Subcutaneous abdominal adipose tissue (tissue), 5 donors: ENCODE measurements at regions not wholly inside any gene's neighbourhood (a gene's known extent, or its start where the extent isn't known, plus 50 kb on each side); places are given as distances from the start of the nearest gene placed in this dataset.
"Not testable (repeated sequence)": the region's sequence is repeated elsewhere in the genome, so short reads cannot be mapped to it uniquely, and the experiment has no call there.

Experiments
- H3K27ac ChIP-seq: one replicate; pipeline ENCODE4 v1.7.0; 2013; ENCODE audit warnings: low read depth, mild to moderate bottlenecking, inconsistent platforms, low read length, moderate library complexity
- H3K27me3 ChIP-seq, 5 donors: one replicate each; pipeline ENCODE4 v1.7.0; 2013; ENCODE audit warnings: low read length in 5 of 5, inconsistent platforms in 1 of 5; ENCODE audit not compliant: control insufficient read depth in 5 of 5, insufficient read depth in 4 of 5
- H3K36me3 ChIP-seq, 5 donors: one replicate each; pipeline ENCODE4 v1.7.0; 2013; ENCODE audit warnings: low read length in 5 of 5; ENCODE audit not compliant: control insufficient read depth in 5 of 5, insufficient read depth in 5 of 5
- H3K4me1 ChIP-seq, 5 donors: one replicate each; pipeline ENCODE4 v1.7.0; 2013; ENCODE audit warnings: low read length in 5 of 5, mild to moderate bottlenecking in 3 of 5, moderate library complexity in 1 of 5; ENCODE audit not compliant: control insufficient read depth in 5 of 5, insufficient read depth in 5 of 5
- H3K4me3 ChIP-seq, 5 donors: one replicate each; pipeline ENCODE4 v1.7.0; 2013; ENCODE audit warnings: low read length in 5 of 5, low read depth in 1 of 5
- H3K9ac ChIP-seq, 5 donors: one replicate each; pipeline ENCODE4 v1.7.0; 2013; ENCODE audit warnings: low read length in 5 of 5, mild to moderate bottlenecking in 4 of 5, moderate library complexity in 3 of 5
- H3K9me3 ChIP-seq, 5 donors: one replicate each; pipeline ENCODE4 v1.7.0; 2013; ENCODE audit warnings: low read length in 5 of 5; ENCODE audit not compliant: control insufficient read depth in 5 of 5
- donor health status: healthy.
- donor health status: healthy.
- donor health status: healthy.
- donor health status: healthy.
- donor health status: healthy.

DNA sequence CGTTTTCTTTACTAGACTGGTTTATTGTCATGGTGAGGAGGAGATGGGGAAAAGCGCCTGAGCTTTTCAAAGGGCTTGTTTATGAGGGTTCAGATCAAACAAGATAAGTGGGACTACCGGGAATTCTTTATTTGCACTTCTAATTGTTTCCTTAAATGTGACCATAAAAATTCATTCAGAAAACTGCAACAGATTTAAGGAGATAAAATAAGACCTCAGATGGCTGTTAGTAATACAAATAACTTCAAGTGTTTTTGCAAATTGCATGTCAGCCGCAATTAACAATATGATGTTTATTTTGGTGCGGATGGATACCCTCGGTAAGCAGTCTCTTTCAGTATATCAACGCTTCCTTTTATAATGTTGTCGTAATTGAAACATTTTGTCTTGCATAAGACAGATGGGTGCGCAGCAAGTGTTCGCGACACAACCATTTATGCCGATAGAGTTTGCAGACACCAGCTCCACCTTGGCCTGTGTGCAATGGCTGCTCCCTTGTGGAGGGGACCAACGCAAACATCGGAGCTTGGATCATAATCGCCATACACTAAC lies 151.0 kb downstream of the C4orf33 start:
- no peaks in the 10 kb centered on the region for H3K27me3 ChIP-seq
- H3K27ac ChIP-seq, result no peak overlapping the region
- H3K4me3 ChIP-seq, result no peak overlapping the region
- no peaks in the 10 kb centered on the region for H3K9me3 ChIP-seq
- peaks cover 0 to 5% (median 4%) of the 10 kb centered on the region in 5 donors for H3K4me1 ChIP-seq
- H3K36me3 ChIP-seq, result no peaks in the 10 kb centered on the region
- H3K9ac ChIP-seq, result no peak overlapping the region

DNA sequence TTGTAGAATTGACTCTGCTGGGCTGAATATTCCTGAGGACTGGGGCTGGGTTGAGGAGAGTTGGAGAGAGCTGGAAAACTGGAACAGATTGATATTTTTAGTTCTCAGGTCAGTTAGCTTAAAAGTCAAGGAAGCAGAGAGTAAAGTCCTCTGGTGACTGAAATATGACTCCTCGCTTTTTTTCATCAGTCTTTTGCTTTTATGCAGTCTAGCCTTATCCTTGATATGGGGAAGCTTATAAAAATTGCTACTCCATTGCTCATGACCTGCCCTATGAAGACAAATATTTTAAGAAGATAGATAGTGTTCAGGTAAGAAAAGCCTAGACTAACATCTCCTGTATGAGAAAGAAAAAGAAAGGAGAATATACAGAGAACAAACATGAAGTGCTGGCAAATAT lies 152.7 kb downstream of the C4orf33 start:
- Histone ChIP-seq H3K27me3 (no peaks in the 10 kb centered on the region), H3K27ac (no peak overlapping the region), H3K9me3 (no peaks in the 10 kb centered on the region), H3K4me1 (no peaks in the 10 kb centered on the region), H3K36me3 (no peaks in the 10 kb centered on the region), H3K4me3 (no peak overlapping the region), H3K9ac (no peak overlapping the region)

DNA sequence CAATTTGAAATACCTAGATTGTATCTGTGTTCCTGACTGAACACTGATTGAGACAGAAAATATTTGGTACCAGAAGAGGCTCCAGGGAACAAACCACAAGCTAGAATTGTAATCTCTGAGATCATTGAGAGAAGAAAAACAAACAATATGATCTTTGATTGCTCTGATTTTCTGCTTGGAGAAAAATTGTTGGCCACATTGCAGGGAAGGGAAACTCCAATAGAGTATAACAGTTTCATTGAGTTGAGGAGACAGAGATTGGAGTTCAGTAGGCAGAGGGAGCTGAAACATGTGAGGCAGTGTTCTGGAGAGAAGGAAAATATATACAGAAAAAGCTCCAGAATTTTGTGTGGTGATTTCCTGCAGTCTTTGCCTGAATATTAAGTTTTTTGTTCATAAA lies 158.2 kb downstream of the C4orf33 start:
- Histone ChIP-seq H3K27ac (no peak overlapping the region), H3K9me3 (no peaks in the 10 kb centered on the region), H3K27me3 (no peaks in the 10 kb centered on the region), H3K36me3 (no peaks in the 10 kb centered on the region), H3K4me3 (no peak overlapping the region), H3K4me1 (no peaks in the 10 kb centered on the region), H3K9ac (no peak overlapping the region)

DNA sequence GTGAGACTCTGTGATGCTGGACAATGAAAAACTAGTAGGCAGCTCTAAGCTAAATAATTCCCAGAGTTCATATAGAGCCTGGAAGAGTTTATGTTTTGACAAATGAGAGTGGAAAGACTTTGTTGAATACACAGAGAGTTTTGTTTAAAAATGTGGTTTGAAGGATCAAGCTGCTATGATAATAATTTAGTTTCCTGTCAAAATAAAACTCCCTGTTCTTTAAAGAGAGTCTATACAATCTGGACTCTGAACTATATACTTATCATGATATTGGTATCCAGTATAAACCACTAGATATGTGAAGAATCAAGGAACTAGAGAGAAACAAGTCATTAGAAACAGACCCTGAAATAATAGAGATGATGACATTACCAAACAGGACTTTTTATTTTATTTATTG lies 158.6 kb downstream of the C4orf33 start:
- Histone ChIP-seq H3K4me3 (no peak overlapping the region), H3K4me1 (no peaks in the 10 kb centered on the region), H3K9ac (no peak overlapping the region), H3K27me3 (no peaks in the 10 kb centered on the region), H3K9me3 (no peaks in the 10 kb centered on the region), H3K36me3 (no peaks in the 10 kb centered on the region), H3K27ac (no peak overlapping the region)

DNA sequence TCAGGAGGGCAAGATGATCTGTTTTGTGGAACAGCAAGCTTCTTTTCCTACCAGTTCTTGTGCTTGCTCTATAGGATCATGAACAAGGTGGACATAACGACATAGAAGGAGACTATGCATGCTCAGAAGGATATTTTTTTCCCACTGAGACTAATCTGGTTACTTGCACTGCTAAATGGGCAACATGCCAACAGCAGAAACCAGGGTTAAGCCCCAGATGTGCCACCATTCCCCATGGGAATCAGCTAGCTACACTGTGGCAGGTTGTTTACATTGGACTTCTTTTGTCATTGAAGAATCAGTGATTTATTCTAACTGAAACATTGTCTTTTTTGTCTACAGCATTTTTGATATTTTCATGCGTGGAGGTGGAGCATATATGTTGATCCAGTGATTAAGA lies 165.6 kb downstream of the C4orf33 start:
- Histone ChIP-seq H3K27ac (no peak overlapping the region), H3K9me3 (no peaks in the 10 kb centered on the region), H3K9ac (no peak overlapping the region), H3K4me3 (no peak overlapping the region), H3K4me1 (no peaks in the 10 kb centered on the region), H3K27me3 (no peaks in the 10 kb centered on the region), H3K36me3 (no peaks in the 10 kb centered on the region)

DNA sequence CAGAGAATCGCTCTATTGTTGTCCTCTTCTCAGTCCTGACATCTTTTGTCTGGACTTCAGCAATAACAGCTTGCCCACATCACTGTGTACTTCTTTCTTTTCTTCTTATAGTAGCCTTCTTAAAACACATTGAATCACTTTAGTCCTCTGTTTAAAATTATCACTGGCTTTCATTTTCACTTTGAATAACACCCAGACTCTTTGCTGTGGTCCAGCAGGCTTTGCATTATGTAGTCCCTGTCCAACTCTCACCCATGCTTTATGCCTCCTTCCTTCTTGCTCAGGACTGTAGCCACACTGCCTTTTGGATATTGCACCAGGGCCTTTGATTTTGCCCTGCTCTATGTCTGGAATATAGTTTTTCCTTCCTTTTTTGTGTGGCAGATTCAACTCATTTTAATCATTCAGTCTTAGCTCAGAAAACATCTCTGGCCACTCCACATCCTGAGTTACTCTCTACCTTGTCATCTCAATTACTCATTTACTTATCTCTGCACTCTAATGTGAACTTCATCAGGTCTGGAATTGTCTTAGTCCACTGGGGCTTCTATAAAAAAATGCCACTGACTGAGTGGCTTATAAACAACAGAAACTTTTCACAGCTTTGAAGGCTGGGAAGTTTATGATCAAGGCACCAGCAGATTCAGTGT lies 168.2 kb downstream of the C4orf33 start:
- Histone ChIP-seq H3K4me3 (no peak overlapping the region), H3K9me3 (no peaks in the 10 kb centered on the region), H3K27me3 (no peaks in the 10 kb centered on the region), H3K36me3 (no peaks in the 10 kb centered on the region), H3K27ac (no peak overlapping the region), H3K4me1 (no peaks in the 10 kb centered on the region), H3K9ac (no peak overlapping the region)

DNA sequence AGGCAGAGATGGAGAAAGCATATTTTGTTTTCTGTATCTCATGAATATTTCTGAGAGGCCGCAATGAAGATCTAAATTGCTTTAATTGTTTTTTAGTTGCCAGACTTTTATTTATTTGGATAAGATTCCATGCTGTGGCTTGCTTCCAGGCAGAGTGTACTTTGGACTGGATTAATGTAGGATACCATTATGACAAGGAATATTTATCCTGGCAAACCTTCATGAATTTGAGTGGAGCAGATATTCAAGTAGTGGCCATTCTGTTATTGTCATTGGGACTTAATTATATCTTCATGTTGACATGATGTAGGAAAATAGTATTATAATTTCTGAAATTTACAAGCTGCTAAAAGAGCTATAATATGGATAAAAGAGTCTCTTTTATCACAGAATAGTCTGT lies 182.9 kb downstream of the C4orf33 start:
- no peaks in the 10 kb centered on the region for H3K4me1 ChIP-seq
- no peaks in the 10 kb centered on the region for H3K9me3 ChIP-seq
- H3K27ac ChIP-seq, result no peak overlapping the region
- H3K36me3 ChIP-seq, result no peaks in the 10 kb centered on the region
- no peak overlapping the region for H3K4me3 ChIP-seq
- H3K27me3 ChIP-seq, result no peaks in the 10 kb centered on the region
- H3K9ac ChIP-seq, result no peak overlapping the region

DNA sequence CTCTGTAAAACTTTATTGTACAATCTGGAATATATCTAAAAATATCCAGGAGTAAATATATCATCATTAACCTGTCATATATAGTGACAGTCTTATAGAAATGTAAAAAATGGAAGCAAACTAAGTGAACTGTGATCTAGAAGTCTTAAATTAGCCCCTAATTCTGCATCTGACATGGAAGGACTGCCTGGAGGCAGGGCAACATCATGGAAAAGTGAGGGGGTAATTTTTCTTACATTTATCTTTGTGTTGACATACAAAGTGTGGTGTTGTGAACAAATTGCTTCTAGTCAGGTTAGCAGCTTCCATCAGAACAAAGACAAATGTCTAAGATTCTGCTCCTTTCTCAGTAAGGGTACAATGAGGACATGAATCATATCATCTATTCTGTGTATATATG lies 186.3 kb downstream of the C4orf33 start:
- no peak overlapping the region for H3K27ac ChIP-seq
- no peaks in the 10 kb centered on the region for H3K9me3 ChIP-seq
- H3K4me3 ChIP-seq, result no peak overlapping the region
- no peaks in the 10 kb centered on the region for H3K4me1 ChIP-seq
- no peaks in the 10 kb centered on the region for H3K27me3 ChIP-seq
- H3K36me3 ChIP-seq, result no peaks in the 10 kb centered on the region
- H3K9ac ChIP-seq, result no peak overlapping the region

DNA sequence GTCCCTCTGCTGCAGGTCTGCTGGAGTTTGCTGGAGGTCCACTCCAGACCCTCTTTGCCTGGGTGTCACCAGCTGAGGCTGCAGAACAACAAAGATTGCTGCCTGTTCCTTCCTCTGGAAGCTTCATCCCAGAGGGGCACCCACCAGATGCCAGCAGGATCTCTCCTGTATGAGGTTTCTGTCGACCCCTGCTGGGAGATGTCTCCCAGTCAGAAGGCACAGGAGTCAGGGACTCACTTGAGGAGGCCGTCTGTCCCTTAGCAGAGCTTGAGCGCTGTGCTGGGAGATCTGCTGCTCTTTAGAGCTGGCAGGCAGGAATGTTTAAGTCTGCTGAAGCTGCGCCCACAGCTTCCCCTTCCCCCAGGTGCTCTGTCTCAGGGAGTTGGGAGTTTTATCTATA lies 196.2 kb downstream of the C4orf33 start:
- not testable (repeated sequence) for H3K27ac ChIP-seq, H3K4me3 ChIP-seq, H3K4me1 ChIP-seq, H3K9me3 ChIP-seq, H3K27me3 ChIP-seq, H3K36me3 ChIP-seq, H3K9ac ChIP-seq

DNA sequence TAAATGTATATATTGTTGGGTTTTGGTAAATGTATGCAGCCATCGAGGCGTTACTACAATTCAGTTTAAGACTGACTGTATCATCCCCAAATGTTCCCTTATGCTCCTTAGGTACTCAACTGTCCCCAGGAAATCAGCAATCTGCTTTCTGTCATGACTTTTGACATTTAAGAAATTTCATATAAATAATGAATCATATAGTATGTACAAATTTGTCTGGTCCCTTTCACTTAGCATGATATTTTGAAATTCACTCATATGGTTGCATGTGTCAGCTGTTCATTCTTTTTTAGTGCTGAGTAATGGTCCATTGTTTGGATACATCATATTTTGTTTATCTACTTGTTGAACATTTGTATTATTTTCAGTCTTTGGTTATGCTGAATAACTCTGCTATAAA lies 218.8 kb downstream of the C4orf33 start:
- Histone ChIP-seq H3K27me3 (no peaks in the 10 kb centered on the region), H3K9ac (no peak overlapping the region), H3K9me3 (no peaks in the 10 kb centered on the region), H3K27ac (no peak overlapping the region), H3K36me3 (no peaks in the 10 kb centered on the region), H3K4me1 (no peaks in the 10 kb centered on the region), H3K4me3 (no peak overlapping the region)
